Suprapubic skin (tissue), 3 donors: ENCODE measurements at regions not wholly inside any gene's neighbourhood (a gene's known extent, or its start where the extent isn't known, plus 50 kb on each side); places are given as distances from the start of the nearest gene placed in this dataset.
"Not testable (repeated sequence)": the region's sequence is repeated elsewhere in the genome, so short reads cannot be mapped to it uniquely, and the experiment has no call there.

Experiments
- CTCF ChIP-seq, 2 donors: fragments of 200-600 bp in 1 of 2; fragments of 450-650 bp in 1 of 2; sonication (generic) in 1 of 2; IDR thresholded peaks; one replicate each; pipeline ENCODE4 v1.5.1; 2016 to 2019; ENCODE audit warnings: antibody characterized with exemption in 2 of 2, mild to moderate bottlenecking in 1 of 2, moderate library complexity in 1 of 2
- POLR2A ChIP-seq, 2 donors: fragments of 450-650 bp; IDR thresholded peaks; one replicate each; pipeline ENCODE4 v1.6.1; 2017; ENCODE audit warnings: antibody characterized with exemption in 2 of 2, mild to moderate bottlenecking in 2 of 2, moderate library complexity in 2 of 2

- not testable (repeated sequence) for TF ChIP-seq CTCF, POLR2A (IDR thresholded peaks at IDR 0.05)
Measured at GRCh38 chr4:9704126-9704525, 77.3 kb upstream of the DRD5 start.
